GM18519 (cell line): ENCODE measurements at regions not wholly inside any gene's neighbourhood (a gene's known extent, or its start where the extent isn't known, plus 50 kb on each side); places are given as distances from the start of the nearest gene placed in this dataset.
A peak's percentile ranks its signal among the peaks of the same experiment; 100 is the strongest.
"Not testable (repeated sequence)": the region's sequence is repeated elsewhere in the genome, so short reads cannot be mapped to it uniquely, and the experiment has no call there.

Source experiments
- ATAC-seq: cut with Tn5 transposase; IDR thresholded peaks from one replicate; pipeline ENCODE4 v1.9.1; 2021; ENCODE audit warnings: mild to moderate bottlenecking, moderate library complexity; ENCODE audit not compliant: unreplicated experiment, low FRiP score

DNA sequence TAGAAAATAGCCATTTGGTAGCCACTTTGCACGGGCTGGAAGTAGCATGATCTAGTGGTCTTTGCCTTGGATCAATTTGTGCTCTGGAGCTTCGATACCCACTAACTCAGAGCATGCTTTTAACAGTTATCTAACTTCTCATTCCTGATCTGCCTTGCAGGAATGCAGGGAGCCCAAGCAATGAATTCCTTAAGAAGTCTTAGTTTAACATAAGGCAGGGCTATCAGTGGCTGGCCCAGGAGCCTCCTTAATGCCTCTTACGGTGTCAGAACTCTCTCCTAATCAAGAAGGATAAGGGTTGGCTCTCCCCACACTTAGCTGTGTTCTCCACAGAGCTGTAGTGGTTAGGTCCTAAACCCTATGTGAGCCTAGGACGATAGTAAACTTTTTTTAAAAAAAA lies 95.8 kb upstream of the TBCA start:
- ATAC-seq = no peak

GRCh38 chr5:77871016-77871415 lies 94.9 kb upstream of the TBCA start:
- no peak for ATAC-seq

DNA sequence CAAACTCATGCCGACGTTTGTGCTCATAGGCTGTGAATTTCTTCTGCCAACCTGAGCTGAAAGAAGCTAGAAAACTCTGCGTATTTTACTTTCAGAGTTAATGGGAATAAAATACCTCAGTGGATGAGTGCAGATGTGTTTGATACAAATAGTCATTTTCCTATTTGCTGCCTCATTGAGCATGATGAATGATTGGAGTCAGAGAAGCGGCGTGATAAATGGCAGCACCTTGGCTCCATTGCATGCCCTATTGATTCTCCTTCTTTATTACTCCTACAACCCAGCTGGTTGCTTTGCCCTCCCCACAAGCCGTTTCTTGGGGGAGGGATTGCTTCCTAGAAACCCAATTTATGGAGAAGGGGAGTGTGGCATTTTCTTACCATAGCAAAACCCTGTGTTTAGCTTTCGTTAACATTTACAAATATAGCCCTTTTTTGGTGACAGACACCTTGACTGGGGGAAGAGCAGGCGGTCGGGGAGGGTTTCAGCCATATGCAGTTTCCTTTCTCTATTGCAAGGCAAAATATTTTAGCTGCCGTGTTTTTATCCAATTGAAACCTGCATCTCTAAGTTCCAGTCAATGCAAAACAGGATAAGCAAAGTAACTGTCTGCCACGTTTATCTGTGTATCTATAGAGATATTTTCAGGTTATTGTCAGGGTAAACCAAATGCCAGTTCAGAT lies 93.1 kb upstream of the TBCA start:
- ATAC-seq = no peak

DNA sequence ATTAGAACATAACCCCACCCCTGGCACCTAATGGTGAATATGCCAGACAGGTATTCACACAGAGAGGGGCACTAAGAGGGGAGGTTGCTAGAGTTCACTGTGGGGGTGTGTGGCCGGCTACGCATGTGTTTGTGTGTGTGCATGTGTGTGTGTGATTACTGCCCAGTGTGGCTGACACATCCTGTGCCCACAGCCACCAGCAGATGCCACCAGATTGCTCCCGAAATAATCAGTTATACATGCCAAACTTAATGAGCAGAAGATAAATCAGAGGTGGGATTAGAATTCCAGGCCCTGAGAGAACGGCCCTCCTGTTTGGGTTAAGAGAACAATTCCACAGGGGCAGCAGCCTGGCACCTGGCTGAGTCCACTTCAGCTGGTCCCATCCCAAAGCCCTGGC lies 91.8 kb upstream of the TBCA start:
- no peak for ATAC-seq

GRCh38 chr5:77867194-77867691 lies 91.1 kb upstream of the TBCA start:
- no peak for ATAC-seq

- no peak for ATAC-seq
These were observed 90.1 kb upstream of the TBCA start for GRCh38 chr5:77866198-77866597.

- ATAC-seq = no peak
These were observed 88.9 kb upstream of the TBCA start for GRCh38 chr5:77864997-77865396.

DNA sequence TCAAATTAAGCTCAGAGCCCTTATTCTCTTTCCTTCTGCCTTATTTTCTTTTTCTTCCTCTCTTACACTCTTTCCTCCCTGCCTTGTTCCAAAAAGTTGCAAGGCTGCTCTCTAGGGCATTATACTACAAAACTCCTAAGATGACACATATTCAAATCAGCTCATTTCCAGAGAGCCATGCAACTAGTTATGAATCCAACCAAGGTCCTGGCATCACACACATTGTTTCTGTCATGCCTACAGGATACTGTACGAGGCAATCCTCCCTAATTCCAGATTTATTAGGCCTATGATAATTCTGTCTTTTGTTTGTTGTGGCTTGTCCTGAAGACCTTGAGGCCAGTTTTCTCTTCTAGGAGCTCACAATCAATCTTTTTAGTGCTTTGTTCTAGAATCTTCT lies 87.0 kb upstream of the TBCA start:
- no peak for ATAC-seq

DNA sequence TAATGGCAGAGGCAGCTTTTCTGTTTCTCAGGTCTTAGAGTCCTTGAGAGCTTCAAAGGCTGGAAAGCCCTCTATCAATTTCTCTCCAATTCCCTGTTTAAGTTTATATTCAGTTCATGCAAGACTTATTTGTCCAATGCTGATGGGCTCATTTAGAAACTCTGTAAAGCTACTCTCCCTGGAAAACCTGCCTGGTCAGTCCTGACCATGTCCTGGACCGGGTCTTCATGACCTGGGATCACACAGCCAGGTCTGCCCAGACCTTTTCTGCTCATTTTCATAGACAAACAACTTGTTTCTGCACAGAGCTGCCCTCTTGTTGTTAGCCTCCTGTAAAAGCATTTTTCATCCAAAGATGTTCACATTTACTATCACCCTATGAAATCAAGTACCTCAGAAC lies 85.4 kb upstream of the TBCA start:
- no peak for ATAC-seq

GRCh38 chr5:77859306-77859705 lies 83.2 kb upstream of the TBCA start:
- ATAC-seq = no peak

- not testable (repeated sequence) for ATAC-seq
These were observed 82.5 kb upstream of the TBCA start for GRCh38 chr5:77858678-77859077.

GRCh38 chr5:77855369-77855768 lies 79.2 kb upstream of the TBCA start:
- ATAC-seq = no peak

GRCh38 chr5:77853353-77853907 lies 77.3 kb upstream of the TBCA start:
- ATAC-seq = no peak

- ATAC-seq = peak; percentile 55
These were observed 76.6 kb upstream of the TBCA start for GRCh38 chr5:77852514-77853352.

GRCh38 chr5:77852068-77852513 lies 76.0 kb upstream of the TBCA start:
- no peak for ATAC-seq

GRCh38 chr5:77851176-77852067 lies 75.3 kb upstream of the TBCA start:
- no peak for ATAC-seq

DNA sequence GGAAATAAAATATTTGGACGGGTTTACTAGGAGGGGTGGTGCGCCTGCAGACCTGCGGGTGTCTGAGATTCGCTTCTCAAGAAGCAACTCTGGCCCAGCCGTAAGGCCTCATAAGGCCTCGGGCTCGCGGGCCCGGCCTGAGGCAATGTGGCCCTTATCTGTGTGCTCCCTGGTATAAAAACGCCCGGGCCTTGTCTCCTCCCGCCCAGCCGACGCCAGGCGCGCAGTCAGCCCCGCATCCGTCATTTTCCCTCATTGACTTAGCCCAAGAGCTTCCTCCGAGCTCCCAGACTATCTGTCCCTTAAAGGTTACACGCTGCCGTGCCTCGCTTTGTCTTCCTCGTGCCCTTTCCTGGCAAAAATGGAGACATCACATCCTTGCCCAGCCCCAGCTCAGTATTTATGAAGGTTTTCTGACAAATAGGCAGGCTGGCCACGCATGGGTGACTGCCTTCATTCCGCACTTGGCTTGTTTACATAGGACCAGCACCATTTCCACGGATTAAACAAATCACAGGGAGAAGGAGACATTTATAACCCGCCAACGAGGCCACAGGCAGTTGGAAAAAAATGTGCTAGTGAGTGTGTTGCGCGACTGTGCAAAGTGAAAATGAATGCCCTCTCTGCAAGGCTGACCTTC lies 74.5 kb upstream of the TBCA start:
- no peak for ATAC-seq

GRCh38 chr5:77849308-77849900 lies 73.3 kb upstream of the TBCA start:
- no peak for ATAC-seq

- no peak for ATAC-seq
These were observed 71.7 kb upstream of the TBCA start for GRCh38 chr5:77847814-77848290.

DNA sequence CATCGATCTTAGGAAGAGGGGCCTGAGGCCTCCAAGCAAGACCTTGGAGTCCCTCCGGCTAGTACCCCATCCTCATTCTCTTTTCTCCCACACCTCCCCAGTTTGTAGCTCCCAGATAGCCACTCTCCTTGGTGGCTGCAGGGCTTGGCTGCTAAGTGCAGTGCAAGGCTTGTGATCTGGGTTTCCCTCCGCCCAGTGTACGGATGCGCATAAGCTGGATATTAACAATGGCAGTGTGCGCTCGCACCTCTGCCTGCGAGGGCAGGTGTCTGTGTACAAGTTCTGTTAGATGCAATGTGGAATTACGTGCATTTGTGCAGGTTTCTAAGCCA lies 71.0 kb upstream of the TBCA start:
- no peak for ATAC-seq
